OCI-LY3 (cell line): ENCODE measurements at regions not wholly inside any gene's neighbourhood (a gene's known extent, or its start where the extent isn't known, plus 50 kb on each side); places are given as distances from the start of the nearest gene placed in this dataset.

ENCODE experiments used
- CTCF ChIP-seq: fragments of 200-600, 300-600 bp; sonication (generic); IDR thresholded peaks from 2 replicates; pipeline ENCODE4 v1.5.1; 2014; ENCODE audit warnings: antibody characterized with exemption, low read length, low read depth
- EZH2phosphoT487 ChIP-seq: fragments of 200-600 bp; shearing (Covaris generic); IDR thresholded peaks from 2 replicates; pipeline ENCODE4 v1.6.1; 2018; ENCODE audit warnings: antibody characterized with exemption, mixed run types, low read depth

- TF ChIP-seq CTCF (no peak), EZH2phosphoT487 (no peak)
Observed at GRCh38 chr2:136049011-136049742, 63.8 kb upstream of the DARS1 start.
